ENCODE measurements at regions not wholly inside any gene's neighbourhood (a gene's known extent, or its start where the extent isn't known, plus 50 kb on each side); places are given as distances from the start of the nearest gene placed in this dataset.

DNA sequence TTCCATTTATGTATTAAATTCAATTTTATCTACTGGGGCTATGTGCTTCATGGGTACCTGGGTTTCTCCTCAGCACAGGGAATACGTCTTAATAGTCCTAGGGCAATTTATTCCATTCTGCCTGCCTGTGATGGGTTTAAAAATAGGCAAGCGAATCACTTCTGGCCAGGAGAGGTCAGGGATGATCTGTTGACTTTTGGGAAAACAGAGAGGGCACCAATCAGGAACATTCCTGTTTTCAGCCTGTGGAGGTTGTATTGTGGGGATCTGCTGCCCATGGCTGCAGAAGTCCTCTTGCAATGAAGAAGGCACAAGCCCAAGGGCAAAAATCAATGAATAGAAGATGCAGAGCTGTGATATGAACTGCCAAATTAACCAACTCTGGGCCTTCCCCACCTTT, 303.1 kb downstream of the CTH start:
- Histone ChIP-seq H3K36me3 (ENCODE audit: control insufficient read depth, insufficient read depth, low read length) (no peaks in the 10 kb centered on the region), H3K27me3 (ENCODE audit: control insufficient read depth, insufficient read depth, low read length) (no peaks in the 10 kb centered on the region), H3K4me3 (ENCODE audit: low read depth, low read length) (no peak overlapping the region)
- no peak for TF ChIP-seq CTCF (IDR thresholded peaks at IDR 0.05; ENCODE audit: insufficient read depth, low read length, poor library complexity, severe bottlenecking)
- DNase-seq (ENCODE audit: low read depth), result no peak

GRCh38 chr1:70717211-70717610, 306.1 kb downstream of the CTH start:
- no peaks in the 10 kb centered on the region for H3K27me3 ChIP-seq (ENCODE audit: control insufficient read depth, insufficient read depth, low read length)
- H3K36me3 ChIP-seq (ENCODE audit: control insufficient read depth, insufficient read depth, low read length), result no peaks in the 10 kb centered on the region
- no peak for DNase-seq (ENCODE audit: low read depth)
- no peak for TF ChIP-seq CTCF (IDR thresholded peaks at IDR 0.05; ENCODE audit: insufficient read depth, low read length, poor library complexity, severe bottlenecking)
- H3K4me3 ChIP-seq (ENCODE audit: low read depth, low read length), result no peak overlapping the region

- H3K4me3 ChIP-seq (ENCODE audit: low read depth, low read length), result no peak overlapping the region
- DNase-seq (ENCODE audit: low read depth), result no peak
- no peaks in the 10 kb centered on the region for H3K36me3 ChIP-seq (ENCODE audit: control insufficient read depth, insufficient read depth, low read length)
- no peaks in the 10 kb centered on the region for H3K27me3 ChIP-seq (ENCODE audit: control insufficient read depth, insufficient read depth, low read length)
- no peak for TF ChIP-seq CTCF (IDR thresholded peaks at IDR 0.05; ENCODE audit: insufficient read depth, low read length, poor library complexity, severe bottlenecking)
Observed at GRCh38 chr1:70717656-70718055, 306.6 kb downstream of the CTH start.

- Histone ChIP-seq H3K4me3 (ENCODE audit: low read depth, low read length) (no peak overlapping the region), H3K27me3 (ENCODE audit: control insufficient read depth, insufficient read depth, low read length) (no peaks in the 10 kb centered on the region), H3K36me3 (ENCODE audit: control insufficient read depth, insufficient read depth, low read length) (no peaks in the 10 kb centered on the region)
- no peak for TF ChIP-seq CTCF (IDR thresholded peaks at IDR 0.05; ENCODE audit: insufficient read depth, low read length, poor library complexity, severe bottlenecking)
- no peak for DNase-seq (ENCODE audit: low read depth)
Observed at GRCh38 chr1:70718086-70718630, 307.1 kb downstream of the CTH start.

- TF ChIP-seq CTCF (IDR thresholded peaks at IDR 0.05; ENCODE audit: insufficient read depth, low read length, poor library complexity, severe bottlenecking), result no peak
Observed at GRCh38 chr1:70719154-70719553, 308.1 kb downstream of the CTH start.

GRCh38 chr1:70720109-70720508, 309.0 kb downstream of the CTH start:
- no peak for DNase-seq (ENCODE audit: low read depth)
- H3K4me3 ChIP-seq (ENCODE audit: low read depth, low read length), result no peak overlapping the region
- no peaks in the 10 kb centered on the region for H3K36me3 ChIP-seq (ENCODE audit: control insufficient read depth, insufficient read depth, low read length)
- no peaks in the 10 kb centered on the region for H3K27me3 ChIP-seq (ENCODE audit: control insufficient read depth, insufficient read depth, low read length)
- no peak for TF ChIP-seq CTCF (IDR thresholded peaks at IDR 0.05; ENCODE audit: insufficient read depth, low read length, poor library complexity, severe bottlenecking)

More at GRCh38 chr1:70719154-70719553, 308.1 kb downstream of the CTH start:
- no peak overlapping the region for H3K4me3 ChIP-seq (ENCODE audit: low read depth, low read length)
- no peaks in the 10 kb centered on the region for H3K27me3 ChIP-seq (ENCODE audit: control insufficient read depth, insufficient read depth, low read length)
- no peak for DNase-seq (ENCODE audit: low read depth)
- no peaks in the 10 kb centered on the region for H3K36me3 ChIP-seq (ENCODE audit: control insufficient read depth, insufficient read depth, low read length)

Measured in kidney epithelial cell (primary cell).